ENCODE measurements at regions not wholly inside any gene's neighbourhood (a gene's known extent, or its start where the extent isn't known, plus 50 kb on each side); places are given as distances from the start of the nearest gene placed in this dataset.
"Not testable (repeated sequence)": the region's sequence is repeated elsewhere in the genome, so short reads cannot be mapped to it uniquely, and the experiment has no call there.

DNA sequence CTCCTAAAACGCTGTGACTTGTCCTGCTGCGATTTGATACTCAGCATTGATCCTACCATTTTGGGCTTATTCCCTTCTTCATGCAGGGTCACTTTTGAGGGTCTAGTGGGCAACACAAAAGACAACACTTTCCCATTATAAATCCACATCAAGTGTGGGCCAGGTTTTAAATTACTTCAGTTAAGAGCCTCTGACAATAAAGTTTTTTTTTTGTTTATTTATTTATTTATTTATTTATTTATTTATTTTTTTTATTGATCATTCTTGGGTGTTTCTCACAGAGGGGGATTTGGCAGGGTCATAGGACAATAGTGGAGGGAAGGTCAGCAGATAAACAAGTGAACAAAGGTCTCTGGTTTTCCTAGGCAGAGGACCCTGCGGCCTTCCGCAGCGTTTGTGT is 176.2 kb upstream of the FBXL17 start:
- not testable (repeated sequence) for H3K9me3 ChIP-seq (ENCODE audit: control insufficient read depth, low read length); H3K4me1 ChIP-seq (ENCODE audit: control insufficient read depth, insufficient read depth, low read length, poor library complexity, severe bottlenecking); H3K36me3 ChIP-seq (ENCODE audit: control insufficient read depth, insufficient read depth, low read length); H3K27ac ChIP-seq (ENCODE audit: low read depth, low read length, severe bottlenecking); H3K4me3 ChIP-seq (ENCODE audit: extremely low read depth, insufficient read depth, low read length, poor library complexity, severe bottlenecking)
- 87 to 100% methylated on average over 2 of the region's 5 CpGs for whole genome bisulfite sequencing, 2 experiments (ENCODE audit: insufficient coverage in 2 of 2)

DNA sequence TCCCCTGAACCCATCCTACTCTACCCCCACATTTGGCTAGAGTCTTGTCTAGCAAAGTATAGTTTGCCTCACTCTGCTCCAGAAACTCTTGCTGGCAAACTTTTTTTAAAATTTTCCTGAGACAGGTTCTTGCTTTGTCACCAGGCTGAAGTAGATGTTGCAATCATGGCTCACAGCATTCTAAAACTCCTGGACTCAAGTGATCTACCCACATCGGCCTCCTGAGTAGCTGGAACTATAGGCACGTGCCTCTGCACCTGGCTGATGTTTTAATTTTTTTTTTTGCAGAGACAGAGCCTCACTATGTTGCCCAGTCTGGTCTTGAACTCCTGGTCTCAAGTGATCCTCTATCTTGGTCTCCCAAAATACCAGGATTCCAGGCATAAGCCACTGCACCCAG is 175.8 kb upstream of the FBXL17 start:
- Histone ChIP-seq H3K4me1 (ENCODE audit: control insufficient read depth, insufficient read depth, low read length, poor library complexity, severe bottlenecking) (no peaks in the 10 kb centered on the region), H3K4me3 (ENCODE audit: extremely low read depth, insufficient read depth, low read length, poor library complexity, severe bottlenecking) (no peak overlapping the region), H3K36me3 (ENCODE audit: control insufficient read depth, insufficient read depth, low read length) (no peaks in the 10 kb centered on the region), H3K27ac (ENCODE audit: low read depth, low read length, severe bottlenecking) (no peak overlapping the region), H3K9me3 (ENCODE audit: control insufficient read depth, low read length) (no peaks in the 10 kb centered on the region)
- WGBS, 2 experiments (ENCODE audit: insufficient coverage in 2 of 2), result 84 to 89% methylated on average over 2 of the region's 2 CpGs

DNA sequence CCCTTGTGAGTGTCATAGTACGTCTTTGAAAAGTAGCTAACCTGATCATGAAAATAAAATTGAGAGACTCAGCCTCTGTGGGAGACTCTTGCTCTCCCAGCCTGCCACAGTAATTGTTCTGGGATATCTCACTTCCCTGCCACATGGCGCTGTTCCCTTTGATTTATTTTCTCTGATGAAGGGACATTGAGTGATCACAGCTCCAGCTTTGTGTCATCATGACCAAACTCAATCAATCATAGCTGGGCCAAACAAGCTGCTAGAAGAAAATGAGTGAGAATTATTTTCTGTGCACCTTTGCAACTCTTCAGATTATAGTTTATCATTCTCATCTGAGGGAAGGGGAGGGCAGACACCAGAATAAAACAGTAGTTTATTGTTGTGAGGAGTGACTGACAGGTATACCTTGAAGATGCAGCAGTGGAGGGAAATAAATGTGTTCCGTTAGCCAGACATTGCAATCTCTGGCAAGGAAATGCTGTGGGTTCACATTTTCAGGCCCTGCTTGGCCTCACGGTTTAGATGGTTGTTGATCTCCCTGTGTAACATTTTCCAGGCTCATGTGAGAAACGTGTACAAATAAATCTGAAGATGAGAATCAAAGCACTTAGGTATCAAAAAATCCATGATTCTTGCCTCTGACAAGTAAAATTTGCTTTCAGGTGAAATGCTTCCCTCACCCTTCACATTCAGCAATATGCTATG is 174.7 kb upstream of the FBXL17 start:
- no peak overlapping the region for H3K4me3 ChIP-seq (ENCODE audit: extremely low read depth, insufficient read depth, low read length, poor library complexity, severe bottlenecking)
- 84 to 87% methylated on average over 3 to 5 of the region's 5 CpGs for WGBS, 2 experiments (ENCODE audit: insufficient coverage in 2 of 2)

DNA sequence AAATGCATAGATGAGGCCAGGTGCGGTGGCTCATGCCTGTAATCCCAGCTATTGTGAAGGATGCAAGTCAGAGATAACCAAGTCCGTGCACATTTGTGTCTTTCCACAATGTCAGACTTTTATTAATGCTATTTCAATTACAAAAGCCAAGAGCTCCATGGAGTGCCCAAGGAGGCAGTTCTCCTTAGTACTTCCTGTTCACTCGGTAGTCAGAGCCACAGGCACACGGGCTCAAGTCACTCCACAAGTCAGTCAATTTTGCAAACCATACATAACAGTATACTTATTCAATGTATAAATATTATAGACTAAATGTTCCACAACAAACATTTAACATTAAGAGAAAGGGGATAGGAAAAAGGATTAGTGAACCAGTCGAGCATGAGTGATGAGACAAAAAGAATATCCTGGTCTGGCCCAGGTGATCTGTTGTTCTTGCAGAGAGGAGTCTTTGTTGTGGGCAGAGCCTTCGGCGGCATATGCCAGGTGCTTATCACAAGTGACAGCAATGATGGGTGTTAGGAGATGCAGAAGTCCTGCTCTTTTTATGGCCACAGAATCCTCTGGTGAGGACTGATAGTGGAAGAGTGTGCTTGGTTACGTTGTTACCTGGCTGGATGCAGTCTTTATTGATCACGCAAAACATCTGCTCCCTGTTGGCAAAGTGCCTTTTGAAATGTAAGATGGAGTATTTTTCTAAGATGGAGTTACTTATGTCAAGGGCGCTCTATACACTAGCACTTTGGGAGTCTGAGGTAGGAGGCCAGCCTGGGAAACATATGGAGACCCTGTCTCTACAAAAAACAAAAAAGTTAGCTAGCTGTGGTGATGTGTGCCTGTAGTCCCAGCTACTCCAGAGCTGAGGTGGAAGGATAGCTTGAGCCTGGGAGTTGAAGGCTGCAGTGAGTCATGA is 167.0 kb upstream of the FBXL17 start:
- Histone ChIP-seq H3K4me1 (ENCODE audit: control insufficient read depth, insufficient read depth, low read length, poor library complexity, severe bottlenecking) (no peaks in the 10 kb centered on the region), H3K27ac (ENCODE audit: low read depth, low read length, severe bottlenecking) (no peak overlapping the region), H3K9me3 (ENCODE audit: control insufficient read depth, low read length) (no peaks in the 10 kb centered on the region), H3K36me3 (ENCODE audit: control insufficient read depth, insufficient read depth, low read length) (no peaks in the 10 kb centered on the region), H3K4me3 (ENCODE audit: extremely low read depth, insufficient read depth, low read length, poor library complexity, severe bottlenecking) (no peak overlapping the region)
- 90 to 94% methylated on average over 7 to 8 of the region's 10 CpGs for WGBS, 2 experiments (ENCODE audit: insufficient coverage in 2 of 2)

More for the DNA sequence above, 174.7 kb upstream of the FBXL17 start:
- no peaks in the 10 kb centered on the region for H3K9me3 ChIP-seq (ENCODE audit: control insufficient read depth, low read length)
- H3K4me1 ChIP-seq (ENCODE audit: control insufficient read depth, insufficient read depth, low read length, poor library complexity, severe bottlenecking), result no peaks in the 10 kb centered on the region
- peak overlapping the region; percentile 53 for H3K27ac ChIP-seq (ENCODE audit: low read depth, low read length, severe bottlenecking)
- no peaks in the 10 kb centered on the region for H3K36me3 ChIP-seq (ENCODE audit: control insufficient read depth, insufficient read depth, low read length)

DNA sequence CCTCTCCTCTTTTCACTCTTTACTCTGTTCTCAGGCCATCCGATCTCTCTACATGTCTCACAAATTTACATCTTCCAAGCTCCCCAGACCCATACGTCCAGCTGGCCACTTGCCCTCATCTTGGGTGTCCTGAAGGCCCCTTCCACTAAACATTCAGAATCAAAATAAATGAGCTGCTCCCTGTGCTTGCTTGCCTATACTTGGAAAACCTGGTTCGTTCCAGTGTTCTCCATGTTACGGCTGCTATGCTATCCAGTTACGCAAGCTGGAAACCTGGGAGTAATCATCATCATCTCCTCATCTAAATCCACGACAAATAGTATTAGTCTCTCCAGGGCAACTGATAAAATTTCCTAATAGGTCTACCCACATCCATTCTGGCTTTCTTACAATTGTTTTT is 165.0 kb upstream of the FBXL17 start:
- Histone ChIP-seq H3K9me3 (ENCODE audit: control insufficient read depth, low read length) (no peaks in the 10 kb centered on the region), H3K4me1 (ENCODE audit: control insufficient read depth, insufficient read depth, low read length, poor library complexity, severe bottlenecking) (no peaks in the 10 kb centered on the region), H3K36me3 (ENCODE audit: control insufficient read depth, insufficient read depth, low read length) (no peaks in the 10 kb centered on the region), H3K27ac (ENCODE audit: low read depth, low read length, severe bottlenecking) (no peak overlapping the region), H3K4me3 (ENCODE audit: extremely low read depth, insufficient read depth, low read length, poor library complexity, severe bottlenecking) (no peak overlapping the region)
- 76 to 87% methylated on average over 5 to 6 of the region's 6 CpGs for WGBS, 2 experiments (ENCODE audit: insufficient coverage in 2 of 2)

DNA sequence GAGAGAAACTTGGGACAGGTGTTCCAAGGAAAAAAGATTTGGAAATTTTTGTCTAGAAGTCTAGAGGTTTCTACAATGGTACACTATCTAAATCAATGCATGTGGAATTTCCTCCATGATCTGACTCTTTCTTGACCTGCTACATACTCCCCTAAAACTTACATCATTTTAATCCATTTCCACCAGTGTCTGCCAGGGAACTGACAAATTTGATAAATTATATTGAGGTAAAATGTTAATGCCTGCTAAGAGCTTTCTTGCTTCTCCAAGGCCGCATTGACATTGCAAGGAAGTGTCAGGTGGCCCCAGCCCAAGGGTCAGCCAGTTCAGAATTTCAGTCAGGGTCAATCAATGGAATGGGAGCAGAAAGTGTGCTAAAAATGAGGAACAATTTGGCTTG is 163.4 kb upstream of the FBXL17 start:
- H3K27ac ChIP-seq (ENCODE audit: low read depth, low read length, severe bottlenecking), result no peak overlapping the region
- no peaks in the 10 kb centered on the region for H3K36me3 ChIP-seq (ENCODE audit: control insufficient read depth, insufficient read depth, low read length)
- WGBS, 2 experiments (ENCODE audit: insufficient coverage in 2 of 2), result 0% methylated on average over 1 of the region's 1 CpG
- H3K9me3 ChIP-seq (ENCODE audit: control insufficient read depth, low read length), result no peaks in the 10 kb centered on the region
- H3K4me1 ChIP-seq (ENCODE audit: control insufficient read depth, insufficient read depth, low read length, poor library complexity, severe bottlenecking), result no peaks in the 10 kb centered on the region
- no peak overlapping the region for H3K4me3 ChIP-seq (ENCODE audit: extremely low read depth, insufficient read depth, low read length, poor library complexity, severe bottlenecking)

DNA sequence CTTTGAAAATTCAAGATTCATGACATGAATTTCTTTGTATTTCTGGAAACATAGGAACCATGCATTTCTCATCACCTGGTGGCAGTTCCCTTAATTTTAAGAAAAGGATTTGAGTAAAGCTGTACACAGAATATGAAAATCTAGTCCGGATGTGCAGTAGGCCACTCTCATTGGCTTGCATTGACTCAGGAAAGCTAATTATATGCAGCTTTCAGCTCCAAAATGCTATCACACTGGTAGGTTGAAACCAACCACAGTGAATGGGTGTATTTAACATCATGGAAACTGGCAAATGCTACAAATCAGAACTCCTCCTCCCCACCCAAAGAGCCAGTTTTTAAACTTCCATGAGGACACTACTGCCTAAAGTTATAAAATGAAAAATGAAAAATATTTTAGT is 161.6 kb upstream of the FBXL17 start:
- Histone ChIP-seq H3K36me3 (ENCODE audit: control insufficient read depth, insufficient read depth, low read length) (no peaks in the 10 kb centered on the region), H3K9me3 (ENCODE audit: control insufficient read depth, low read length) (no peaks in the 10 kb centered on the region), H3K4me3 (ENCODE audit: extremely low read depth, insufficient read depth, low read length, poor library complexity, severe bottlenecking) (no peak overlapping the region), H3K27ac (ENCODE audit: low read depth, low read length, severe bottlenecking) (no peak overlapping the region), H3K4me1 (ENCODE audit: control insufficient read depth, insufficient read depth, low read length, poor library complexity, severe bottlenecking) (no peaks in the 10 kb centered on the region)
- 85 to 100% methylated on average over 1 of the region's 1 CpG for WGBS, 2 experiments (ENCODE audit: insufficient coverage in 2 of 2)

DNA sequence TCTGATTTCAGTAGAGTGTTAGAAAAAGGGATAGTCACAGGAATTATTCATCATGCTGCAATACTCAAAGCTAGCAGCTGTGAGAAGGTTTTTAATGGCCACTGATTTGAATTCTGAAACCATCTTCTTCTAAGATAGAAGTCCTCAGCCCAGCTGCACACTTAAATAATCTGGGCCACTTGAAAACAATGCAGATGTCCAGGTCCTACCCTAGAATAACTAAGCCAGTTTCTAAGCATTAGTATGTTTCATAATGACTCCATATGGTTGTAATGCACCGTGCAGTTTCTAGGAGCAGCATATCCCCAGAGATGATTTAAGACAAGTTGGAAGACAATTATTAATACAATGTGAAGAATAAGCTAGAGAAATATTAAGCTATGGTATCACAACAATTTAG is 159.9 kb upstream of the FBXL17 start:
- Histone ChIP-seq H3K4me3 (ENCODE audit: extremely low read depth, insufficient read depth, low read length, poor library complexity, severe bottlenecking) (no peak overlapping the region), H3K36me3 (ENCODE audit: control insufficient read depth, insufficient read depth, low read length) (no peaks in the 10 kb centered on the region), H3K4me1 (ENCODE audit: control insufficient read depth, insufficient read depth, low read length, poor library complexity, severe bottlenecking) (no peaks in the 10 kb centered on the region), H3K27ac (ENCODE audit: low read depth, low read length, severe bottlenecking) (no peak overlapping the region), H3K9me3 (ENCODE audit: control insufficient read depth, low read length) (no peaks in the 10 kb centered on the region)
- WGBS, 2 experiments (ENCODE audit: insufficient coverage in 2 of 2), result no CpG with 5 or more reads among the region's 1 CpG

DNA sequence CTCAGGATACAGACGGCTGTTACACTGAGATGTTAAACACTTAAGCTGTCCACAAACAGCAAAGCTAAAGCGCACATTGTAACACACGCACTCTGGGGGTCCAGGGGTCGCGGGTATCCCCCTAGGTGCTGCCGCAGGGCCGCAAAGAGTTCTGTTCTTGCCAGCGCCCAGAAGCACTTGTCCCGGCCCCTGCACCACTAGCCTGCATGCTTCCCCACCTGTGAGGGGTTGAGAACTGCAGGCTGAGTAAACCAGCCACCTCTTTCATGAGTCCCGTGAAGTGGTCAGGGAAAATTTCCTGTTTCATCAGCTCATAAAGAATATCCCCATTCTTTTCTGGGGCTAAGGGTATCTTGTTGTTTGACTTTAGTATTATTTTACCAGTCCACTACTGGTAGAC is 154.4 kb upstream of the FBXL17 start:
- H3K9me3 ChIP-seq (ENCODE audit: control insufficient read depth, low read length), result no peaks in the 10 kb centered on the region
- H3K4me3 ChIP-seq (ENCODE audit: extremely low read depth, insufficient read depth, low read length, poor library complexity, severe bottlenecking), result no peak overlapping the region
- H3K36me3 ChIP-seq (ENCODE audit: control insufficient read depth, insufficient read depth, low read length), result no peaks in the 10 kb centered on the region
- 92 to 94% methylated on average over 5 to 9 of the region's 10 CpGs for WGBS, 2 experiments (ENCODE audit: insufficient coverage in 2 of 2)
- H3K27ac ChIP-seq (ENCODE audit: low read depth, low read length, severe bottlenecking), result no peak overlapping the region
- no peaks in the 10 kb centered on the region for H3K4me1 ChIP-seq (ENCODE audit: control insufficient read depth, insufficient read depth, low read length, poor library complexity, severe bottlenecking)

DNA sequence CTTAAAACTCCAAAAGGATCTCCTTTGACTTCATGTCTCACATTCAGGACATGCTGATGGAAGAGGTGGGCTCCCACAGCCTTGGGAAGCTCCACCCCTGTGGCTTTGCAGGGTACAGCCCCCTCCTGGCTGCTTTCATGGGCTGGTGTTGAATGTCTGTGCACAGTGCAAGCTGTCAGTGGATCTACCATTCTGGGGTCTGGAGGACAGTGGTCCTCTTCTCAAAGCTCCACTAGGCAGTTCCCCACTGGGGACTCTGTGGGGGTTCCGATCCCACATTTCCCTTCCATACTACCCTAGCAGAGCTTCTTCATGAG is 150.2 kb upstream of the FBXL17 start:
- not testable (repeated sequence) for H3K27ac ChIP-seq (ENCODE audit: low read depth, low read length, severe bottlenecking)
- WGBS, 2 experiments (ENCODE audit: insufficient coverage in 2 of 2), result 100% methylated on average over 1 of the region's 1 CpG; no CpG with 5 or more reads in 1 of the 2 experiments

More for the DNA sequence above, 150.2 kb upstream of the FBXL17 start:
- H3K4me3 ChIP-seq (ENCODE audit: extremely low read depth, insufficient read depth, low read length, poor library complexity, severe bottlenecking); H3K36me3 ChIP-seq (ENCODE audit: control insufficient read depth, insufficient read depth, low read length): not testable (repeated sequence)
- H3K9me3 ChIP-seq (ENCODE audit: control insufficient read depth, low read length), result peaks cover 12% of the 10 kb centered on the region
- H3K4me1 ChIP-seq (ENCODE audit: control insufficient read depth, insufficient read depth, low read length, poor library complexity, severe bottlenecking), result peaks cover 11% of the 10 kb centered on the region

All from mesodermal cell (in vitro differentiated cells).